ENCODE measurements at regions not wholly inside any gene's neighbourhood (a gene's known extent, or its start where the extent isn't known, plus 50 kb on each side); places are given as distances from the start of the nearest gene placed in this dataset.
"Not testable (repeated sequence)": the region's sequence is repeated elsewhere in the genome, so short reads cannot be mapped to it uniquely, and the experiment has no call there.

DNA sequence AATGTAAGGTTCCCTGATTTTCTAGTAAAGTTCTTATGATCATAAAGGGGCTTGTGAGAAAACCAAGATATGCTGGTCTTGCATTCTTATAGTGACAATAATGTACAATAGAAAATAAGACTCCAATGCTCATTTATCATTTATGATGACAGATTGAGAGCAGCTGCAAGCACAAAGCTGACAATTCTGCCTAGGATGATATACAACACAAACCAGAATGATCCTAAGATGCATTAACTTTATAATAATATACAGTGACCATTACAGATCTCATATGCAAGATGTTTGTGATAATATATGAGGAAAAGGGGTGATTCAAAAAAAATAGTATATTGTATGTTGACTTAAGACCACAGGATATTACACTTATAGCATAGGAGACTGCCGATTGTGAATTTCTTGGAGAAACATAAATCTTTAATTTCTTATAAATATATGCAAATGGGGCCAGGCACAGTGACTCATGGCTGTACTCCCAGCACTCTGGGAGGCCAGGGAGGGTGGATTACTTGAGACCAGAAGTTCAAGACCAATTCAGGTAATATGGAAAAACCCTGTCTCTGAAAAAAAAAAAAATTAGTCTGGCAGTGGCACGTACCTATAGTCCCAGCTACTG is 387.0 kb downstream of the ZBBX start:
- no peak for DNase-seq (ENCODE audit: low spot score)

DNA sequence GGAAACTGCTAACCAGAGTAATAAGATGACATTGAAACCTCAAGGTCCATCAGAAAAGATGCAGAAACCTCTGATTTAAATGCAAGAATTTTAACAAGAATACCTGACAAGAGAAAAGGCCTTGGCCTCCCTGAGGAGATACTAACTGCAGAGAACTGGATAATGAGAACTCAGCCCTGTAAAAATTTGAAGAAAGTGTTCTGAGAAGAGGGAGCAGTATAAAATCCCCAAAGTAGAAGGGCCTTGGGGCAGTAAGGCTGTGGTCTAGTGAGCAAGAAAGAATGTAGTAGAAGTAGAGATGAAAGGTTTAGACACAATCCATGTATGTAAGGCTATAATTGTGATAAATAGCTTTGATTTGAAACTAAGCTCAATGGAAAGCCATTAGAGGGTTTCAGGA is 394.1 kb downstream of the ZBBX start:
- no peak for DNase-seq (ENCODE audit: low spot score)

DNA sequence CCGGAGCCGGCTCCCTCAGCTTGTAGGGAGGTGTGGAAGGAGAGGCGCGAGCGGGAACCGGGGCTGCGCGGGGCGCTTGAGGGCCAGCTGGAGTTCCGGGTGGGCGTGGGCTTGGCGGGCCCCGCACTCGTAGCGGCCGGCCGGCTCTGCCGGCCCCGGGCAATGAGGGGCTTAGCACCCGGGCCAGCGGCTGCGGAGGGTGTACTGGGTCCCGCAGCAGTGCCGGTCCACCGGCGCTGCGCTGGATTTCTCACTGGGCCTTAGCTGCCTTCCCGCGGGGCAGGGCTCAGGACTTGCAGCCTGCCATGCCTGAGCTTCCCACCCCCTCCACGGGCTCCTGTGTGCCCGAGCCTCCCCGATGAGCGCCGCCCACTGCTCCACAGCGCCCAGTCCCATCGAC is 404.3 kb downstream of the ZBBX start:
- not testable (repeated sequence) for DNase-seq (ENCODE audit: low spot score)

DNA sequence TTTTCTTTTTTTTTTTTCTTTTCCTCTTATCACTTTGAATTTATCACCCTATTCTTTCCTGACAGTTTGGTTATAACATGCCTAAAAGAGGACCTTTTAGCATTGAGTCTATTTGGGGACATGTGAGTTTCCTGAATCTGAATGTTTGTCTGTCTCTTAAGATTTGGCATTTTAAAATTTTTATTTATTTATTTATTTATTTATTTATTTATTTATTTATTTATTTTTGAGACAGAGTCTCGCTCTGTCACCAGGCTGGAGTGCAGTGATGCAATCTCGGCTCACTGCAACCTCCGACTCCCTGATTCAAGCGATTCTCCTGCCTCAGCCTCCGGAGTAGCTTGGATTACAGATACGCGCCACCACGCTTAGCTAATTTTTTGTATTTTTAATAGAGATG is 412.4 kb downstream of the ZBBX start:
- not testable (repeated sequence) for DNase-seq (ENCODE audit: low spot score)

GRCh38 chr3:166962911-166963310 is 417.2 kb downstream of the ZBBX start:
- no peak for DNase-seq (ENCODE audit: low spot score)

- DNase-seq (ENCODE audit: low spot score) = no peak
Observed at GRCh38 chr3:166957121-166957520, 423.0 kb downstream of the ZBBX start.

DNA sequence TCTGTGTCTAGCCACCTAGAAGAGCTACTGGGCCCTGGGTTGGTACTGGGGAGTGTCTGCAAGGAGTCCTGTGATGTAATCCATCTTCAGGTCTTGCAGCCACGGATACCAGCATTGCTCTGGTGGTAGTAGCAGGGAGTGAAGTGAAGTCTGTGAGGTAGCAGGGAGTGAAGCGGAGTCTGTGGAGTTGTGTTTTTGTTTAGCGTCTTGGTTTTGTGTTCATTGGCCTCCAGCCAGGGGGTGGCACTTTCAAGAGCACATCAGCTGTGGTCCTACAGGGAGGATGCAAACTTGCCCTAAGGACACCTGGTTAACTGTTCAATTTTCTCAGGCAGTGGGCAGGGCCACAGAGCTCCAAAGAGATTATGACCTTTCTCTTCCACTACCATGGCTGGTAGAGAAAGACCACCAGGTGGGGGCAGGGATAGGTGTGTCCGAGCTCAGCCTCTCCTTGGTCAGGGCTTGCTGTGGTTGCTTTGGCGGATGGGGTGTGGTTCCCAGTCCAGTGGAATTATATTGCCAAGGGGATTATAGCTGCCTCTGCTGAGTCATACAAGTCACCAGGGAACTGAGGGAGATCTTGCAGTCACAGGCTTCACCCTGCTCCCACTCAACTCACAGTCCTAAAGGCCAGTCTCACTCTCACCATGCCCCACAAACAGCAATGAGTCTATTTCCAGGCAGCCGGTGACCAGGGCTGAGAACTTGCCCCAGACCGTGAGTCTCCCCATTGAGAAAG is 424.7 kb downstream of the ZBBX start:
- DNase-seq (ENCODE audit: low spot score) = no peak

- DNase-seq (ENCODE audit: low spot score) = no peak
Observed at GRCh38 chr3:166934879-166935278, 445.2 kb downstream of the ZBBX start.

- DNase-seq (ENCODE audit: low spot score) = no peak
Observed at GRCh38 chr3:166917437-166917836, 462.7 kb downstream of the ZBBX start.

DNA sequence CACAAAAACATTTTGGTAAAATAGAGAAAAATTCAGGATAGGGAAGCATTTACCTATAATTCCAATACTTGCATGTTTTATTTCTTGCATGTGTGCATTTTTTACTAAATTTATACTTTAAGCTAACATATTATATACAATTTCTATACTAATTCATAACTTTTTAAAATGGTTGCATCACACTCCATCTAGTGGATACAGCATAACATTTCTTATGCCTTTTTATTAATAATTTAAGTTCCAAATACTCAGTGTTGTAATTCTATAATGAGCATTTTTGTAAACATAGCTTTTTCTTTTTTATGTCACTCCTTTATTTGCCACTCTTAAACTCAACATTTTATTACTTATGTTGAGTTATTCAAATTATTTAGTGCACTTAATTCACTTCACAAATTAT is 477.7 kb downstream of the ZBBX start:
- no peak for DNase-seq (ENCODE audit: low spot score)

GRCh38 chr3:166900866-166901577 is 479.1 kb downstream of the ZBBX start:
- no peak for DNase-seq (ENCODE audit: low spot score)

- DNase-seq (ENCODE audit: low spot score) = no peak
Observed at GRCh38 chr3:166897811-166898210, 482.3 kb downstream of the ZBBX start.

GRCh38 chr3:166889241-166889640 is 490.9 kb downstream of the ZBBX start:
- DNase-seq (ENCODE audit: low spot score) = no peak

DNA sequence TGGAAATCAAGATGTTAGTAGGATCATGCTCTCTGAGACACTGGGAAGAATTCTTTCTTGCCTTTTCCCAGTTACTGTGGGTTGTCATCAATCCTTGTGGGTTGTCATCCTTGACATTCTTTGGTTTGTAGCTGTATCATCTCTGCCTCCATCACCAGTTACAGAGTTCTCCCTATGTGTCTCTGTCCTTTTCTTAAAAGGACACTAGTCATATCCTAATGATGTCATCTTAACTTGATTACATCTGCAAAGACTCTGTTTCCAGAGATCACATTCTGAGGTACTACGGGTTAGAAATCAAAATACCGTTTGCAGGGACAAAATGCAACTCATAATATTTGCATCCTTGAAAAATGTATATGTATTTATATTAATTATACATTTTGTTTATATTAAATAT is 500.4 kb downstream of the ZBBX start:
- DNase-seq (ENCODE audit: low spot score) = no peak

DNA sequence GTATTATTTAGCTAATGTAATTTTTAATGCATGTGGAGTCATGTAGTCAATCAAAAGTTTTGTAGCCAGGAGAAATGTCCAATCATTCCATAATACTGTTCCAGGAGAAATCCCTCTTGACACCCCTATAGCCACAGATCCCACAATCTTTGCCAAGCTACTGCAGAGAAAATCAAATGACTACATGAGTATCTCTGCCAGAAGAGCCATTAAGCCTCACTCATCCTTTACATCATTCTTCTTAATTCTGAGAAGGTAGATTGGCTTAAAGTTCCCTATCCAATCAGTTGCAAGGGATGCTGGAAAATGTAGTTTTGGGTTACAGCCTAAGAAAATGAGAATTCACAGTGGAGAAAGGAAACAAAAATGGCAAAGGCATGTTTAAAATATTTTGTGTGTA is 502.1 kb downstream of the ZBBX start:
- no peak for DNase-seq (ENCODE audit: low spot score)

GRCh38 chr3:166864473-166865467 is 515.3 kb downstream of the ZBBX start:
- DNase-seq (ENCODE audit: low spot score) = no peak

DNA sequence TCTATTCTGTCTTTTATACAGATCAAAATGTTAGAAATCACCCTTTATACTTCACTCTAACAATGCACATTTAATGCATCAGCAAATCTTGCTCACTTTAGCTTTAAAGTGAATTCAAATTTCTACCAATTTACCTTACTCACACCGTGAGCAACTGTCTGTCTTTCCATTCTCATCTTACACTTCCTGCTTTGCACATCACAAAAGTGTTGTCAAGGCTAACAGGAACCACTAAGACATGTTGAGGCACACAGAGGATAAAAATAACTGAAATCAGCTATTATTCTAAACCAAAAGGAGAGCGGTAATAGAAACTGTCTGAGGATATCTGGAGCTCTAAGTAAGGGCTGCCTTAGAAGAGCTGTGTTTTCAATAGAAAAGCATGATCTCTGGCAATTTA is 519.9 kb downstream of the ZBBX start:
- DNase-seq (ENCODE audit: low spot score) = no peak

- DNase-seq (ENCODE audit: low spot score) = no peak
Observed at GRCh38 chr3:166844329-166844728, 535.8 kb downstream of the ZBBX start.

- DNase-seq (ENCODE audit: low spot score) = not testable (repeated sequence)
Observed at GRCh38 chr3:166842784-166843183, 537.3 kb downstream of the ZBBX start.

- DNase-seq (ENCODE audit: low spot score) = peak; percentile 52
Observed at GRCh38 chr3:166837535-166837934, 542.6 kb downstream of the ZBBX start.

DNA sequence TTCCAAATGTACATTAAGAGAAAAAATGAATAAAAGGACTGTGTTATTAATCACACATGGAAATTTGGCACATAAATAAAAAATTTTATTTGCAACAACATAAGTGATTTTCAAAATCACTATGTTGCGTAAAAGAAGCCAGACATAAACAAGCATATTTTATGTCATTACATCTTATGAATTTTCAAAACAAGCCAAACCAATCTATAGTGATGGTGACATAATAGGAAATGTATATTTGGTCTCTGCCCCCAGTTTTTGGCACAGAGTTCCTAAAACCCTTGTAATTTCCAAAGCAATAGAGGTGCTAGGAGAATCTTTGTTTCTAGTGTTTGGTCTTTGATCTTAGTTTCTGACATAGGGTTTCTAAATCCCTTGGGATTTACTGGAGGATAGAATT is 543.3 kb downstream of the ZBBX start:
- DNase-seq (ENCODE audit: low spot score) = no peak

GRCh38 chr3:166829896-166830295 is 550.2 kb downstream of the ZBBX start:
- no peak for DNase-seq (ENCODE audit: low spot score)
